IPS DF 6.9 (cell line): ENCODE measurements at regions not wholly inside any gene's neighbourhood (a gene's known extent, or its start where the extent isn't known, plus 50 kb on each side); places are given as distances from the start of the nearest gene placed in this dataset.
"Not testable (repeated sequence)": the region's sequence is repeated elsewhere in the genome, so short reads cannot be mapped to it uniquely, and the experiment has no call there.

Source experiments
- DNase-seq: peaks from one replicate; pipeline ENCODE4 v3.0.0-alpha.2; 2013; ENCODE audit warnings: low read depth, low spot score
- H3K27ac ChIP-seq: one replicate; pipeline ENCODE4 v1.5.1; 2013; ENCODE audit warnings: low read length, control low read depth
- H3K27me3 ChIP-seq: 2 replicates; pipeline ENCODE4 v1.6.1; 2013; ENCODE audit warnings: mild to moderate bottlenecking, low read length; ENCODE audit not compliant: control insufficient read depth, insufficient read depth
- H3K36me3 ChIP-seq: 2 replicates; pipeline ENCODE4 v1.6.1; 2013; ENCODE audit warnings: low read length; ENCODE audit not compliant: control insufficient read depth, insufficient read depth
- H3K4me1 ChIP-seq: 2 replicates; pipeline ENCODE4 v1.6.1; 2013; ENCODE audit warnings: low read length; ENCODE audit not compliant: control insufficient read depth, insufficient read depth
- H3K4me3 ChIP-seq: 2 replicates; pipeline ENCODE4 v1.5.1; 2013; ENCODE audit warnings: mild to moderate bottlenecking, low read length
- H3K9me3 ChIP-seq: 2 replicates; pipeline ENCODE4 v1.6.1; 2013; ENCODE audit warnings: low read length, inconsistent platforms; ENCODE audit not compliant: control insufficient read depth, insufficient read depth
- WGBS: extraction: QIAGEN DNeasy Blood & Tissue Kit; methylation state at CpG from one replicate; pipeline ENCODE4 v1.1.7; 2013; ENCODE audit warnings: mixed read lengths, missing lambda C conversion rate; ENCODE audit not compliant: insufficient read length, insufficient coverage; 5-methylcytosine and 5-hydroxymethylcytosine counted together

DNA sequence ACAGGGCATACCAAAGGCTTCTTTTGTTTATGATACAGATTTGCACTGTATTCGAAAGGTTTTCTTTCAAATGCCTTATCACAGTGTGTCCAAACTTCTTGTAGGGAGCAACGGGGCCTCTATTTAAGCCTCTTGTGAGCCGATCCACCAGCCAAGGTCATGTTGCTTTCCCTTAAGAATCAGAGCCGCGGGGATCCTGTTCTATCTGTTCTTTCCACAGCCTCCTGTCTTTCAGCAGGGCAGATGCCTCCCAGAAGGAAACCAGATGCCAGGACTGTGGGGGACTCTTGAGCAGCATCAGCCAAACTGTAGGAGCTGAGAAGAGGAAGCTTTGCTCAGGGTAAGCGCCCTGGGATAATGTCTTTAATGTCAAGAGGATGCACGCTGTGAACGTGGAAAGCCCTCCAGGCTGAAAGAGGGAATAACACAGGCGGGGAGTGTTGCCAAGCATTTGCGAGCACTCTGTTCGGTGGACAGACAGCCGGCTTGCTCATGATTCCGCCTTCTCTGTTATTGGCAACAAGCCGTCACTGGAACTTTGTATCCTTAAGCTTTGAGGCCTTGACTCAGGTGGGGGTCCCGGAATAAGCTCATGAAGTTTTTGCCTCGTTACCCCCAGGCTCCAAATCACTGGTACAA, 279.8 kb upstream of the FRG1 start:
- Histone ChIP-seq H3K4me3 (no peak overlapping the region), H3K36me3 (no peaks in the 10 kb centered on the region), H3K9me3 (no peaks in the 10 kb centered on the region), H3K27me3 (no peaks in the 10 kb centered on the region), H3K4me1 (no peaks in the 10 kb centered on the region), H3K27ac (no peak overlapping the region)
- WGBS: no CpG with 5 or more reads among the region's 16 CpGs
- no peak for DNase-seq

DNA sequence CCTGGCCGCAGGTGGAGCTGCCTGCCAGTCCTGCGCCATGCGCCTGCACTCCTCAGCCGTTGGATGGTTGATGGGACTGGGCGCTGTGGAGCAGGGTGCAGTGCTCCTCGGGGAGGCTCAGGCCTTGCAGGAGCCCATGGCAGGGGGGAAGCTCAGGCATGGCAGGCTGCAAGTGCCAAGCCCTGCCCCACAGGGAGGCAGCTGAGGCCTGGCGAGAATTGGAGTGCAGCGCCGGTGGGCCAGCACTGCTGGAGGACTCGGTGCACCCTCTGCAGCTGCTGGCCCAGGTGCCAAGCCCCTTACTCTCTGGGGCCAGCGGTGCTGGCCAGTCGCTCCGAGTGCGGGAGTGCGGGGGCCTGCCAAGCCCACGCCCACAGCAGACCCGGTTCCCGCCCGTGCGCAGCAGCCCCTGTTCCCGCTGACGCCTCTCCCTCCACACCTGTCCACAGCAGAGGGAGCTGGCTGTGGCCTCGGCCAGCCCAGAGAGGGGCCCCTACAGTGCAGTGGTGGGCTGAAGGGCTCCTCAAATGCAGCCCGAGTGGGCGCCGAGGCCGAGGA, 275.9 kb upstream of the FRG1 start:
- no peaks in the 10 kb centered on the region for H3K9me3 ChIP-seq
- no peak for DNase-seq
- H3K27me3 ChIP-seq: no peaks in the 10 kb centered on the region
- no peak overlapping the region for H3K4me3 ChIP-seq
- H3K27ac ChIP-seq: no peak overlapping the region
- no peaks in the 10 kb centered on the region for H3K36me3 ChIP-seq
- no CpG with 5 or more reads among the region's 27 CpGs for WGBS
- H3K4me1 ChIP-seq: no peaks in the 10 kb centered on the region

DNA sequence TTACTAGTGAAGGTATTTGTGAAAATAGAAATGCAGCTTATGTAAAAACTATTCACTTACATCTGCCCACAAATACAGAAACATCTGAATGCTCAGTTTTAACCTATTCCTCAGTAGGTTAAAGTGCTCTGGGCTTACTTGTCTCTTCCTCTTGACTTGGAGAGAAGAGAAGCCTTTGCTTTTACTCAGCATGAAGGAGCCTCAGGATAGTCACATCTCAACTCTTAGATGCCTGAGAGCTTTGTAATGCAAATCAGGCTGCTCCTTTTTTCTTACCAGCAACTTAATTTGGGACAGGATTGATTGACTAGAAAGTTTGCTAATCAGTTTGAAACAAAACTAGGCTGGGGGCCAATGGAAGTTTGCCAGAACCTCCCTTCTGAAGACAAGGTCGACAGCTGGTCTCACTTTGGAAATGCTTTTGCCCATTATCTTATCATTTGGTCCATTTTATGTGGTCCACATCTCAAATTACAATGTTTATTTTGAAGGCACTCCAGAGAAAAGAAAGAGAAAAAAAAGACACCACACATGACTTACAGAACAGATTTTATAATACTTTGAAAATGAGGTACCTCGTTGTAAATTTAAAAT, 274.9 kb upstream of the FRG1 start:
- H3K4me1 ChIP-seq, H3K9me3 ChIP-seq, DNase-seq, H3K36me3 ChIP-seq, H3K4me3 ChIP-seq, H3K27ac ChIP-seq, H3K27me3 ChIP-seq: not testable (repeated sequence)
- no CpG with 5 or more reads among the region's 2 CpGs for WGBS

DNA sequence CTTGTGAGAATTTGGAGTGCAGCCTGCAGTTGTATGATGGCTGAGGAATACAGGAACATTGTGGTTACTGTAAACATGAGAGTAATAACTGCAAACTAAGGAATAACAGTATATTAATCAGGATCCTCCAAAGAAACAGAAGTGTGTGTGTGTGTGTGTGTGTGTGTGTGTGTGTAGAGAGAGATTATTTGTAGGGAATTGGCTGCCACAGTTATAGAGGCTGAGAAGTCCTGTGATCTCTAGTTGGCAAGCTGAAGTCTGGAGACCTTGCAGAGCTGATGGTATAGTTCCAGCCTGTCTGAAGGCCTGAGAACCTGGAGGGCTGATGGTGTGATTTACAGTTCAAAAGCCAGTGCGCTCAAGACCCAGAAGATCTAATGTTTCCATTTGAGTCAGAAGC, 273.3 kb upstream of the FRG1 start:
- DNase-seq: not testable (repeated sequence)
- no CpG with 5 or more reads among the region's 1 CpG for WGBS

DNA sequence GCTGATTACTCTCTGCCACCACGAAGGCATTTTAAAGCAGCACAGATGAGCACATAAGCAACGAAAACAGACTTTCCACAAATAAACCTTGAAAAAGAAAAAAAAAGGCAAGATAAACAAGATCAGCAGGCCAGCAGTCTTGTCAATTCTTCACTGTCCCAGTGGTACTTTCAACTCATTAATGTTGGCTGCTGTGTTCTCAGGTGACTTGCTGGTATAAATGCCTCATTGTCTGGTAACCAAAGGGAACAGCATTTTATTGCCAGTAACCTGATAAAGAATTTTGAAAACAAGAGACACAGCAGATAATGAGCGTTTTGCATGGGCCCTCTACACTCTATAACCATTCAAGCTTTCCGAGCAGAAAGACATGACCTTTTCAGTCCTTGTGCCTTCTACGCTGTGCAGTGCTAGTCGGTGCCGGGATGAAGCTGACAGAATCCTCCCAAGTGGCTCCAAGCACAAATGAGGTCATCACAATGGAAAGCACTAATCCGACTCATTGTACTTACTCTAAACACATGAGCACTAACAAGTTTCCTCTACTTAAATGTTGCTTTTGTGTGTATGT, 242.9 kb upstream of the FRG1 start:
- H3K9me3 ChIP-seq, H3K27me3 ChIP-seq, H3K36me3 ChIP-seq, H3K4me1 ChIP-seq, H3K27ac ChIP-seq, DNase-seq, H3K4me3 ChIP-seq: not testable (repeated sequence)
- WGBS: no CpG with 5 or more reads among the region's 8 CpGs

More for the DNA sequence above, 273.3 kb upstream of the FRG1 start:
- H3K4me1 ChIP-seq, H3K9me3 ChIP-seq, H3K27ac ChIP-seq, H3K27me3 ChIP-seq, H3K36me3 ChIP-seq, H3K4me3 ChIP-seq: not testable (repeated sequence)

DNA sequence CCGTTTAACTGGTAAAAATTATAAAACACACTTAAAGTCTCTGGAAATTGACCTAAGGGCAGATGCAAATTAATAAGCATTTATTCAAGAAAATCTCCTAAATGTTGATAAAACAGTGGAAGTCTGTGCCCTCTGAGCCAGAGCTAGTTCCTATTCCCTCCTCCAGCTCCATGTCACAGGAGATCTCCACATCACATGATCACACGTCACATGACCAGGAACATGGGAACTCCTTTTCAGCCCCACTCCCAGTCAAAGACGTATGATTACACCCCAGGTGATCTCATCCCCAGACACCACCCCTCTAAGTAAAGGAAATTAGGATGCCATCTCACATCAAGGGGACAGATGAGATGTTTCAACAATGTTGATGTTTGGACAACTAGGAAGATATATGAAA, 237.7 kb upstream of the FRG1 start:
- WGBS: no CpG with 5 or more reads among the region's 3 CpGs
- not testable (repeated sequence) for H3K4me1 ChIP-seq

DNA sequence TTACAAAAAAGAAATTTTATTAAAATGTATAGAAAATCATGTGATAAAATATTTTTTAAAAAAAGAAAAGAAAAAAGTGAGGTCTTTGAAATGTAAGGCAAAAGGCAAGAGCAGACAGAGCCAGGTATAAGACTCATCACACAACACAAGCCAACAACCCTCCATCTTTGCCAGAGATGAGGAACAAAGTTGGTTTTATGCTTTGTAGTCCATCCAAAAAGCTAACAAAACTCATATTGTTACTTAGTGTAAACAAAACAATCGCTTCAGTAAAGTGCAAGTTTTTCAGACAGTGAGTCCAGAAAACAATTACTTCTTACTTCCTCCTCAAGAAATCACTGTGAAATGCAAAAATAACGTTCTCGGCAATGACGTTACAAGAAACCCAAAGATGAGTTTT, 233.9 kb upstream of the FRG1 start:
- H3K4me3 ChIP-seq, H3K4me1 ChIP-seq, DNase-seq, H3K36me3 ChIP-seq, H3K27me3 ChIP-seq, H3K27ac ChIP-seq, H3K9me3 ChIP-seq: not testable (repeated sequence)
- no CpG with 5 or more reads among the region's 4 CpGs for WGBS

More for the DNA sequence above, 237.7 kb upstream of the FRG1 start:
- not testable (repeated sequence) for H3K36me3 ChIP-seq, DNase-seq, H3K4me3 ChIP-seq, H3K27me3 ChIP-seq, H3K9me3 ChIP-seq, H3K27ac ChIP-seq

DNA sequence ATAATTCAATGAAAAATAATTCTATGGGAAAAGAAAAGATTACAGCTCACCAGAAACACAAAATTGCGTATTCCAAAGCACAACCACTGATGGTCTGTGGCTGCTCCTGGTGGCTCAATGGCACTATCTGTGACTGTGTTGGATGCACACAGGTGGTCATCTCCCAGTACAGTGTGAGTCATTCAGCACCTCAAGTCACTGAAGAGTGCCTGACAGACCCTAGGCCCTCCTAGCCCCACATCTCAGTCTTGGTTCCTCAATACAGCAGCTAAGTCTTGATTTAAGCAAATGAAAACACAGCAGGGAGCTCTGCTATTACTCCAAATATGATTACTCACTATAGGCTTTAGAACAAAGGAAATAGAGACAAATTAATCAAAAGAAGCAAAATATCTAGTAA, 233.4 kb upstream of the FRG1 start:
- not testable (repeated sequence) for H3K9me3 ChIP-seq, H3K27me3 ChIP-seq, DNase-seq, H3K27ac ChIP-seq, H3K36me3 ChIP-seq, H3K4me1 ChIP-seq, H3K4me3 ChIP-seq
- no CpG with 5 or more reads among the region's 1 CpG for WGBS

DNA sequence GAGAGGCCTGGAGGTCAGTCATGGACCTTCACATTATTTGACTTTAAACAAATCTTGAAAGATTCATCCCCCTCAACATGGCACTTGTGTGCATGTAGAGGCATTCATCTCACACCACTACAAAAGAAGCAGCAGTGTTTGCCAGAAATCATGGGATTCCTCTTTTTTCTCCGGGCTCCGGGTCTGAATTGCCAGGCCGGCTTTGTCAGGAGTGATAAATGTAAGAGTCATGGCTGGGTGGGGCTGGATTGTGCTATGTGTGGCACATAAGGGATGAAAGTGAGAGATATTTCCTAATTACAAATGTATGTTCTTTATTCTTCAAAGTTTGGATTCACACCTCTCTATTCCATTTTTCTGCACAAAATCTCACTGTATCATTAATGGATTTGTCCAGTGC, 228.7 kb upstream of the FRG1 start:
- not testable (repeated sequence) for DNase-seq, H3K4me1 ChIP-seq, H3K9me3 ChIP-seq, H3K4me3 ChIP-seq, H3K27ac ChIP-seq, H3K36me3 ChIP-seq, H3K27me3 ChIP-seq
- no CpG with 5 or more reads among the region's 3 CpGs for WGBS

DNA sequence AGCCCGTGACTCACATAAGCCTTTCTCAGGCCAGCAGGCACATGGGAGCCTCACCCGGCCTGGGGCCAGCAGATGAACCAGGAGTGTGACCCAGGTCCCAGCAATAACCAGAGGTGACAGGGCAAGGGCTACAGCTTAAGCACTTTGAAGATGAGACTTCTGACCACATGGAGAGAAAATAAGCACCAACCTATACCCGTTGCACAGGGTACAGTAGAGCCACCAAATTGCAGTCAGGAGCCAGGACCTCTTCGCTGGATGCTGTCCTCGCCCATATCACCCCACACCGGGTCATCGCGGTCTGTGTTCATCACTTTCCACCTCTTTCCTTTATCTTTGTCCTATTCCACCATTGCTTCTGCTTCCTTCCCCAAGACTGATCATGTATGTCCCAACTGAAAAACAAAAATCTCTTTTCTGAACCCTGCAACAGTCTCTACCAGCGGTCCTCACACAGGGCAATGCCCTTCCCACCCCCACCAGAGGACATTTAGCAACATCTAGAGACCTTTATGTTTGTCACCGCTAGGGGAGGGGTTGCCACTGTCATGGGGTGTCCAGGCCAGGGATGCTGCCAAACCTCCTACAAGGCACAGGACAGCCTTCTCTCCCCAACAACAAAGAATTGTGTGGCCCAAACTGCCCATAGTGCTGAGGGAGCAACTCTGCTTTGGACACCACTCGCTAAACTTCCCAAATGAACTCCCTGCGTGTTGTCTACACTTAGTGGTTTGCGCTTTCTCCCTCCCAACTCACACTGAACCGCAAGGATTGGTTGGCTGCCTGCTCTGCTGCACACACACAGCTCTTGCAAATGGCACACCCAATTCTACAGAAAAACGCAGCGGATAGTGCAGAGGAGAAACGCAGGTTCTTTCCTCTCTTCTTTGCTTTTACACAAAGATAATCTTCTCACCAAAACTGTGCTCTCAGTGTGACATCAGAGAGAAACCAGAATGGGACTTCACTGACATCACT, 219.4 kb upstream of the FRG1 start:
- not testable (repeated sequence) for H3K27me3 ChIP-seq, H3K4me1 ChIP-seq, DNase-seq, H3K4me3 ChIP-seq, H3K27ac ChIP-seq, H3K9me3 ChIP-seq, H3K36me3 ChIP-seq
- WGBS: no CpG with 5 or more reads among the region's 17 CpGs
